ENCODE measurements at regions not wholly inside any gene's neighbourhood (a gene's known extent, or its start where the extent isn't known, plus 50 kb on each side); places are given as distances from the start of the nearest gene placed in this dataset.
"Not testable (repeated sequence)": the region's sequence is repeated elsewhere in the genome, so short reads cannot be mapped to it uniquely, and the experiment has no call there.

- no peak for DNase-seq (ENCODE audit: low read depth in 2 of 2)
Measured at GRCh38 chr13:90648497-90648896, 699.0 kb upstream of the MIR17HG start.

GRCh38 chr13:90652036-90652435 is 695.5 kb upstream of the MIR17HG start:
- DNase-seq (ENCODE audit: low read depth in 2 of 2): no peak

GRCh38 chr13:90654970-90655369 is 692.5 kb upstream of the MIR17HG start:
- DNase-seq (ENCODE audit: low read depth in 2 of 2): no peak

GRCh38 chr13:90664200-90664599 is 683.3 kb upstream of the MIR17HG start:
- not testable (repeated sequence) for DNase-seq (ENCODE audit: low read depth in 2 of 2)

GRCh38 chr13:90673746-90674145 is 673.7 kb upstream of the MIR17HG start:
- DNase-seq (ENCODE audit: low read depth in 2 of 2): no peak

GRCh38 chr13:90675129-90675528 is 672.4 kb upstream of the MIR17HG start:
- DNase-seq (ENCODE audit: low read depth in 2 of 2): no peak

GRCh38 chr13:90680826-90681225 is 666.7 kb upstream of the MIR17HG start:
- no peak for DNase-seq (ENCODE audit: low read depth in 2 of 2)

GRCh38 chr13:90683711-90684131 is 663.8 kb upstream of the MIR17HG start:
- DNase-seq (ENCODE audit: low read depth in 2 of 2): no peak

GRCh38 chr13:90686442-90686841 is 661.0 kb upstream of the MIR17HG start:
- DNase-seq (ENCODE audit: low read depth in 2 of 2): no peak

GRCh38 chr13:90689111-90689510 is 658.4 kb upstream of the MIR17HG start:
- no peak for DNase-seq (ENCODE audit: low read depth in 2 of 2)

GRCh38 chr13:90690458-90691080 is 656.9 kb upstream of the MIR17HG start:
- DNase-seq (ENCODE audit: low read depth in 2 of 2): no peak

- no peak for DNase-seq (ENCODE audit: low read depth in 2 of 2)
Measured at GRCh38 chr13:90696254-90696653, 651.2 kb upstream of the MIR17HG start.

- no peak for DNase-seq (ENCODE audit: low read depth in 2 of 2)
Measured at GRCh38 chr13:90696656-90697055, 650.8 kb upstream of the MIR17HG start.

GRCh38 chr13:90700340-90700739 is 647.1 kb upstream of the MIR17HG start:
- DNase-seq (ENCODE audit: low read depth in 2 of 2): no peak

- no peak for DNase-seq (ENCODE audit: low read depth in 2 of 2)
Measured at GRCh38 chr13:90701264-90701663, 646.2 kb upstream of the MIR17HG start.

- no peak for DNase-seq (ENCODE audit: low read depth in 2 of 2)
Measured at GRCh38 chr13:90702050-90702449, 645.4 kb upstream of the MIR17HG start.

- DNase-seq (ENCODE audit: low read depth in 2 of 2): no peak
Measured at GRCh38 chr13:90706631-90707030, 640.9 kb upstream of the MIR17HG start.

- DNase-seq (ENCODE audit: low read depth in 2 of 2): no peak
Measured at GRCh38 chr13:90708128-90708527, 639.4 kb upstream of the MIR17HG start.

GRCh38 chr13:90709319-90709718 is 638.2 kb upstream of the MIR17HG start:
- no peak for DNase-seq (ENCODE audit: low read depth in 2 of 2)

GRCh38 chr13:90710164-90710759 is 637.2 kb upstream of the MIR17HG start:
- DNase-seq (ENCODE audit: low read depth in 2 of 2): no peak

GRCh38 chr13:90713441-90714133 is 633.9 kb upstream of the MIR17HG start:
- no peak for DNase-seq (ENCODE audit: low read depth in 2 of 2)

GRCh38 chr13:90715485-90715884 is 632.0 kb upstream of the MIR17HG start:
- DNase-seq (ENCODE audit: low read depth in 2 of 2): no peak

- DNase-seq (ENCODE audit: low read depth in 2 of 2): no peak
Measured at GRCh38 chr13:90717451-90717936, 630.0 kb upstream of the MIR17HG start.

Measured in stimulated activated CD4-positive, alpha-beta T cell treated with anti-CD3 and anti-CD28 coated beads, Interleukin-1b, Interleukin-23, amount 100 ng/mL, for 4 hours (primary cell).